ENCODE measurements at regions not wholly inside any gene's neighbourhood (a gene's known extent, or its start where the extent isn't known, plus 50 kb on each side); places are given as distances from the start of the nearest gene placed in this dataset.

DNA sequence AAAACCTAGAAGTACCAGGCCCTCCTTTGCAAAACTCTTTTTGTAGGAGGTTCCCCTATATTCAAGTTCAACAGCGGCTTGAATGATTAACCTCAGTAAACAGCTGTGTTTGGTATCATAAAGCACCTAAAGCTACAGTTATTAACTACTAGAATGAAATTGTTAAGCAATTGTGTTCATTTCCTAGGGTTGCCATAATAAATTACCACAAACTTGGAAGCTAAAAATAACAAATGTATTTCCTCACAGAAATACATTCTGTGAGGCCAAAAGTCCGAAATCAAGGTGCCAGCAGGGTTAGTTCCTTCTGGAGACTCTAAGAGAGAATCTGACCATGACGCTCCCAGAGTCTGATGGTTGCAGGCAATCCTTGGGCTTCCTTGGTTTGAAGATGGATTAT is 202.1 kb upstream of the ACVR2A start:
- TF ChIP-seq SIN3A (IDR thresholded peaks at IDR 0.05; ENCODE audit: borderline replicate concordance, insufficient read depth, low read depth, low read length): no peak
- TF ChIP-seq, protein P1, sequence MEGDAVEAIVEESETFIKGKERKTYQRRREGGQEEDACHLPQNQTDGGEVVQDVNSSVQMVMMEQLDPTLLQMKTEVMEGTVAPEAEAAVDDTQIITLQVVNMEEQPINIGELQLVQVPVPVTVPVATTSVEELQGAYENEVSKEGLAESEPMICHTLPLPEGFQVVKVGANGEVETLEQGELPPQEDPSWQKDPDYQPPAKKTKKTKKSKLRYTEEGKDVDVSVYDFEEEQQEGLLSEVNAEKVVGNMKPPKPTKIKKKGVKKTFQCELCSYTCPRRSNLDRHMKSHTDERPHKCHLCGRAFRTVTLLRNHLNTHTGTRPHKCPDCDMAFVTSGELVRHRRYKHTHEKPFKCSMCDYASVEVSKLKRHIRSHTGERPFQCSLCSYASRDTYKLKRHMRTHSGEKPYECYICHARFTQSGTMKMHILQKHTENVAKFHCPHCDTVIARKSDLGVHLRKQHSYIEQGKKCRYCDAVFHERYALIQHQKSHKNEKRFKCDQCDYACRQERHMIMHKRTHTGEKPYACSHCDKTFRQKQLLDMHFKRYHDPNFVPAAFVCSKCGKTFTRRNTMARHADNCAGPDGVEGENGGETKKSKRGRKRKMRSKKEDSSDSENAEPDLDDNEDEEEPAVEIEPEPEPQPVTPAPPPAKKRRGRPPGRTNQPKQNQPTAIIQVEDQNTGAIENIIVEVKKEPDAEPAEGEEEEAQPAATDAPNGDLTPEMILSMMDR (IDR thresholded peaks at IDR 0.05): no peak
